ENCODE measurements at regions not wholly inside any gene's neighbourhood (a gene's known extent, or its start where the extent isn't known, plus 50 kb on each side); places are given as distances from the start of the nearest gene placed in this dataset.
"Not testable (repeated sequence)": the region's sequence is repeated elsewhere in the genome, so short reads cannot be mapped to it uniquely, and the experiment has no call there.

- TF ChIP-seq, protein P1, sequence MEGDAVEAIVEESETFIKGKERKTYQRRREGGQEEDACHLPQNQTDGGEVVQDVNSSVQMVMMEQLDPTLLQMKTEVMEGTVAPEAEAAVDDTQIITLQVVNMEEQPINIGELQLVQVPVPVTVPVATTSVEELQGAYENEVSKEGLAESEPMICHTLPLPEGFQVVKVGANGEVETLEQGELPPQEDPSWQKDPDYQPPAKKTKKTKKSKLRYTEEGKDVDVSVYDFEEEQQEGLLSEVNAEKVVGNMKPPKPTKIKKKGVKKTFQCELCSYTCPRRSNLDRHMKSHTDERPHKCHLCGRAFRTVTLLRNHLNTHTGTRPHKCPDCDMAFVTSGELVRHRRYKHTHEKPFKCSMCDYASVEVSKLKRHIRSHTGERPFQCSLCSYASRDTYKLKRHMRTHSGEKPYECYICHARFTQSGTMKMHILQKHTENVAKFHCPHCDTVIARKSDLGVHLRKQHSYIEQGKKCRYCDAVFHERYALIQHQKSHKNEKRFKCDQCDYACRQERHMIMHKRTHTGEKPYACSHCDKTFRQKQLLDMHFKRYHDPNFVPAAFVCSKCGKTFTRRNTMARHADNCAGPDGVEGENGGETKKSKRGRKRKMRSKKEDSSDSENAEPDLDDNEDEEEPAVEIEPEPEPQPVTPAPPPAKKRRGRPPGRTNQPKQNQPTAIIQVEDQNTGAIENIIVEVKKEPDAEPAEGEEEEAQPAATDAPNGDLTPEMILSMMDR (IDR thresholded peaks at IDR 0.05), result not testable (repeated sequence)
- not testable (repeated sequence) for TF ChIP-seq ZFX (IDR thresholded peaks at IDR 0.05; ENCODE audit: borderline replicate concordance)
Observed at GRCh38 chr4:97437998-97438705, 705.1 kb downstream of the STPG2 start.

All from 22Rv1 (cell line).